Suprapubic skin (tissue), 4 donors: ENCODE measurements at regions not wholly inside any gene's neighbourhood (a gene's known extent, or its start where the extent isn't known, plus 50 kb on each side); places are given as distances from the start of the nearest gene placed in this dataset.

Experiments
- DNase-seq, 2 donors: peaks; one replicate each; pipeline ENCODE4 v3.0.0-alpha.2; 2019; ENCODE audit warnings: low spot score in 2 of 2
- H3K27ac ChIP-seq: fragments of 200-600 bp; sonication (generic); one replicate; pipeline ENCODE4 v1.5.1; 2019
- H3K27me3 ChIP-seq: fragments of 200-600 bp; sonication (generic); one replicate; pipeline ENCODE4 v1.5.1; 2019
- H3K36me3 ChIP-seq: fragments of 200-600 bp; sonication (generic); one replicate; pipeline ENCODE4 v1.5.1; 2019
- H3K4me1 ChIP-seq: fragments of 200-600 bp; sonication (generic); one replicate; pipeline ENCODE4 v1.5.1; 2019
- H3K4me3 ChIP-seq: fragments of 200-600 bp; sonication (generic); one replicate; pipeline ENCODE4 v1.5.1; 2019; ENCODE audit warnings: mild to moderate bottlenecking
- H3K9me3 ChIP-seq: fragments of 200-600 bp; sonication (generic); one replicate; pipeline ENCODE4 v1.5.1; 2019
- CTCF ChIP-seq, 2 donors: fragments of 200-600 bp in 1 of 2; fragments of 450-650 bp in 1 of 2; sonication (generic) in 1 of 2; IDR thresholded peaks; one replicate each; pipeline ENCODE4 v1.5.1; 2016 to 2019; ENCODE audit warnings: antibody characterized with exemption in 2 of 2, mild to moderate bottlenecking in 1 of 2, moderate library complexity in 1 of 2
- EP300 ChIP-seq: sonication (generic); formaldehyde crosslinking; IDR thresholded peaks from one replicate; pipeline ENCODE4 v1.6.1; 2017; ENCODE audit warnings: antibody characterized with exemption
- POLR2A ChIP-seq, 2 donors: fragments of 450-650 bp; IDR thresholded peaks; one replicate each; pipeline ENCODE4 v1.6.1; 2017; ENCODE audit warnings: antibody characterized with exemption in 2 of 2, mild to moderate bottlenecking in 2 of 2, moderate library complexity in 2 of 2
- POLR2AphosphoS5 ChIP-seq, 3 donors: sonication (generic); formaldehyde crosslinking; IDR thresholded peaks; one replicate each; pipeline ENCODE4 v1.6.1; 2017; ENCODE audit warnings: antibody characterized with exemption in 3 of 3
- whole genome bisulfite sequencing: methylation state at CpG from one replicate; pipeline ENCODE4 v1.1.5; 2018; 5-methylcytosine and 5-hydroxymethylcytosine counted together

GRCh38 chr6:22349051-22349450 is 52.2 kb upstream of the PRL start:
- Histone ChIP-seq H3K9me3 (no peaks in the 10 kb centered on the region), H3K4me1 (no peaks in the 10 kb centered on the region), H3K27me3 (no peaks in the 10 kb centered on the region), H3K27ac (no peak overlapping the region), H3K4me3 (no peak overlapping the region), H3K36me3 (no peaks in the 10 kb centered on the region)
- TF ChIP-seq EP300 = no peak
- TF ChIP-seq POLR2A (IDR thresholded peaks at IDR 0.05) = no peak
- TF ChIP-seq CTCF (IDR thresholded peaks at IDR 0.05) = no peak
- TF ChIP-seq POLR2AphosphoS5 (IDR thresholded peaks at IDR 0.05) = no peak
- no peak for DNase-seq
- 94% methylated on average over 13 of the region's 13 CpGs for WGBS

GRCh38 chr6:22349528-22349927 is 52.7 kb upstream of the PRL start:
- no peak for DNase-seq
- H3K27ac ChIP-seq = no peak overlapping the region
- H3K9me3 ChIP-seq = no peaks in the 10 kb centered on the region
- H3K36me3 ChIP-seq = no peaks in the 10 kb centered on the region
- no peaks in the 10 kb centered on the region for H3K4me1 ChIP-seq
- H3K27me3 ChIP-seq = no peaks in the 10 kb centered on the region
- H3K4me3 ChIP-seq = no peak overlapping the region
- no peak for TF ChIP-seq POLR2AphosphoS5 (IDR thresholded peaks at IDR 0.05)
- TF ChIP-seq EP300 = no peak
- no peak for TF ChIP-seq POLR2A (IDR thresholded peaks at IDR 0.05)
- no peak for TF ChIP-seq CTCF (IDR thresholded peaks at IDR 0.05)

DNA sequence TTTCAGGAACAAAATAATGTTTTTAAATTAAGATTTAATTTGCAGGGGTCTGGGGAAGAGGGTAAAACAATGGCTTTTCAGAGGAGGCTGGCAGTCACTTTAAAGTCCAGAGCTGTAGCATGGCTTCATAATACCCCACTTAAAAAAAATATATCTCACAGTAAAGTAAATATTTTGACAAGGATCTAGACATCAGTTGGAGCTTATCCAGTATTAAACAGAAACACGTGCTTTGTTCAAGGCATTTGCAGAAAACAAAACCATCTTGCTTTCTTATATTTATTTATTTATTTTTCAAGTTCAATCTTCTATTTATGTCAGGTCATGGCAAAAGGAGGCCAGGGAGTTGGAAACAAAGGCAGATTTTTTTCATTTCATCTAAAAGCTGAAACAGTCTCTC is 53.3 kb upstream of the PRL start:
- H3K27me3 ChIP-seq = no peaks in the 10 kb centered on the region
- no peaks in the 10 kb centered on the region for H3K9me3 ChIP-seq
- DNase-seq = no peak
- no peaks in the 10 kb centered on the region for H3K36me3 ChIP-seq
- TF ChIP-seq CTCF (IDR thresholded peaks at IDR 0.05) = no peak
- TF ChIP-seq POLR2AphosphoS5 (IDR thresholded peaks at IDR 0.05) = no peak
- no peak for TF ChIP-seq POLR2A (IDR thresholded peaks at IDR 0.05)
- no peak for TF ChIP-seq EP300
- H3K27ac ChIP-seq = no peak overlapping the region
- WGBS = 34% methylated on average over 1 of the region's 1 CpG
- H3K4me3 ChIP-seq = no peak overlapping the region
- no peaks in the 10 kb centered on the region for H3K4me1 ChIP-seq

GRCh38 chr6:22353101-22353500 is 56.3 kb upstream of the PRL start:
- H3K4me3 ChIP-seq = no peak overlapping the region
- 86% methylated on average over 2 of the region's 2 CpGs for WGBS
- TF ChIP-seq POLR2A (IDR thresholded peaks at IDR 0.05) = no peak
- no peak for TF ChIP-seq POLR2AphosphoS5 (IDR thresholded peaks at IDR 0.05)
- TF ChIP-seq EP300 = no peak
- no peak for TF ChIP-seq CTCF (IDR thresholded peaks at IDR 0.05)

GRCh38 chr6:22356362-22356940 is 59.6 kb upstream of the PRL start:
- no peaks in the 10 kb centered on the region for H3K36me3 ChIP-seq
- no peak overlapping the region for H3K27ac ChIP-seq
- 98% methylated on average over 10 of the region's 28 CpGs for WGBS
- no peaks in the 10 kb centered on the region for H3K4me1 ChIP-seq
- no peaks in the 10 kb centered on the region for H3K27me3 ChIP-seq
- H3K4me3 ChIP-seq = no peak overlapping the region
- TF ChIP-seq POLR2AphosphoS5 (IDR thresholded peaks at IDR 0.05) (no peak), CTCF (IDR thresholded peaks at IDR 0.05) (no peak), POLR2A (IDR thresholded peaks at IDR 0.05) (no peak), EP300 (no peak)
- H3K9me3 ChIP-seq = no peaks in the 10 kb centered on the region
- DNase-seq = no peak

More at GRCh38 chr6:22353101-22353500, 56.3 kb upstream of the PRL start:
- H3K4me1 ChIP-seq = no peaks in the 10 kb centered on the region
- no peaks in the 10 kb centered on the region for H3K9me3 ChIP-seq
- no peaks in the 10 kb centered on the region for H3K27me3 ChIP-seq
- no peak overlapping the region for H3K27ac ChIP-seq
- DNase-seq = no peak
- no peaks in the 10 kb centered on the region for H3K36me3 ChIP-seq
